ENCODE measurements at regions not wholly inside any gene's neighbourhood (a gene's known extent, or its start where the extent isn't known, plus 50 kb on each side); places are given as distances from the start of the nearest gene placed in this dataset.

DNA sequence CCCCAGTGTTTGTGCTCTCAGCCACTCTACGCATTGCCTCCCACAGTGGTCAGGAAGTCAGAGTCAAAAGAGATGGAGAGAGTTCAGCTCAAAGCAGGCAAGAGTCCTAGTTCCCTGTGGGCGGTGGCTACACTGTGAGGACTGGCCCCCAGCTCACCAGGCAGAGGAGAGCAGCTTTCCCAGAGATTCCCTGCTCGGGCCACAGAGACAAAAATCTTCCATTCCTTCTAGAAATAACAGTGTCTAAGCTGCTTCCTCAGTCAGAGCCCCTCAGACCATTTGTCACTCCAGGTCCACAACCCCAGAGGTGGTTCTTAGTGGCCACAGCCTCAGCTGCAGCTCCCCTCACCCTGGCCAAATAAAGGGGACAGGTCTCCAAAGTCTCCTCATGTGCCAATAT lies 263.0 kb upstream of the RPL38 start (continued):
- TF ChIP-seq FOXJ3 (CRISPR knock-in tag; IDR thresholded peaks at IDR 0.05; ENCODE audit: borderline replicate concordance) (no peak), ZNF792 (CRISPR knock-in tag; IDR thresholded peaks at IDR 0.05) (no peak), HMGXB4 (CRISPR knock-in tag; IDR thresholded peaks at IDR 0.05; ENCODE audit: borderline replicate concordance in 1 of 2, low read depth in 1 of 2) (no peak), ZNF253 (CRISPR knock-in tag; IDR thresholded peaks at IDR 0.05; ENCODE audit: borderline replicate concordance) (no peak), NKX3-1 (CRISPR knock-in tag; IDR thresholded peaks at IDR 0.05) (no peak), ZBTB1 (CRISPR knock-in tag; IDR thresholded peaks at IDR 0.05; ENCODE audit: borderline replicate concordance) (no peak), ZNF576 (CRISPR knock-in tag; IDR thresholded peaks at IDR 0.05) (no peak), ZFP62 (CRISPR knock-in tag; IDR thresholded peaks at IDR 0.05) (no peak), CAMTA2 (CRISPR knock-in tag; IDR thresholded peaks at IDR 0.05; ENCODE audit: borderline replicate concordance) (no peak)
- TF ChIP-seq, protein P1, sequence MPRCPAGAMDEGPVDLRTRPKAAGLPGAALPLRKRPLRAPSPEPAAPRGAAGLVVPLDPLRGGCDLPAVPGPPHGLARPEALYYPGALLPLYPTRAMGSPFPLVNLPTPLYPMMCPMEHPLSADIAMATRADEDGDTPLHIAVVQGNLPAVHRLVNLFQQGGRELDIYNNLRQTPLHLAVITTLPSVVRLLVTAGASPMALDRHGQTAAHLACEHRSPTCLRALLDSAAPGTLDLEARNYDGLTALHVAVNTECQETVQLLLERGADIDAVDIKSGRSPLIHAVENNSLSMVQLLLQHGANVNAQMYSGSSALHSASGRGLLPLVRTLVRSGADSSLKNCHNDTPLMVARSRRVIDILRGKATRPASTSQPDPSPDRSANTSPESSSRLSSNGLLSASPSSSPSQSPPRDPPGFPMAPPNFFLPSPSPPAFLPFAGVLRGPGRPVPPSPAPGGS (CRISPR knock-in tag; IDR thresholded peaks at IDR 0.05) = no peak

DNA sequence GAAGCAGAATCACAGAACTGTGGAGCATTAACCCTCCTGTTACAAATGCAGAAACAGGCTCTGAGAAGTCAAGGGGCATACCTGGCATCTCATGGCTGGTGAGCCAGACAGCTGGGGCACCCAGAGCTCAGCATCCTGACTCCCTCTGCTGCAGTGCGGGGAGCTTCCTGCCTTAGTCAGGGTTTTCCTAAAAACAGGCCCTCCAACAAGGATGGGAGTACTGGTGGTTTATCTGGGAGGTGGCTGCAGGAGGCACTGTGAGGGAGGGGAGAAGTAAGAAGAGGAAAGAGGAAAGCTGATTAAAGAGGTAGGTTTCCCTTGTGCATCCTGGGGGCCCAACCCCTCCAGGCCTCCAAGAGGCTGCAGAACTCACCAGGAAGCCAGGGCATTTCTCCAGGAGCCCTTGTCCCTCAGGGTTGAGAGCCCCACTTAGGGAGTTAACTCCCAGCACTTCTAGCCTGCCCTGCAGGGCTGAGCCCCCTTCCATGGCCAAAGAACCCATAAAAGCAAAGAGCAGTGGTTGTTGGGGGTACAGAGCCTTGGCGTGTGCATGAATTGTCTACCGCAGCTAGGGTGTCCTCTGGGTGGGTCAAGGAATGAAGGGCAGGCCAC lies 261.5 kb upstream of the RPL38 start:
- intact Hi-C loops (cut with micrococcal nuclease; ENCODE audit: unreplicated experiment) (no loop called here), in situ Hi-C loops (cut with HindIII; ENCODE audit: extremely low pct_ligation_motif_present, low pct_unique_long_range_greater_than_20kb) (no loop called here)
- H3K9me3 ChIP-seq (ENCODE audit: low read length) = no peaks in the 10 kb centered on the region
- H3K27ac ChIP-seq (ENCODE audit: extremely low read length, insufficient read depth, low read length) = no peak overlapping the region
- POLR2A ChIA-PET = no interaction called here
- BruUV-seq (replicated peaks) = no TSS peak
- ATAC-seq (no peak), DNase-seq (ENCODE audit: low spot score) (no peak), FAIRE-seq (no peak)
- no peaks in the 10 kb centered on the region for H3K79me2 ChIP-seq (ENCODE audit: insufficient read depth, low read length)
- H3K4me1 ChIP-seq (ENCODE audit: insufficient read depth, low read length) = peaks cover 3% of the 10 kb centered on the region
- H3K9ac ChIP-seq (ENCODE audit: insufficient read depth, low read depth, low read length) = no peak overlapping the region
- CTCF ChIA-PET (ENCODE audit: low intra/inter-chr PET ratio, low total read pairs) = no interaction called here
- 18% methylated on average over 3 of the region's 3 CpGs for WGBS (ENCODE audit: low lambda C conversion rate)
- no peak overlapping the region for H3K4me2 ChIP-seq (ENCODE audit: low read depth, low read length)
- no peak overlapping the region for H3K4me3 ChIP-seq (replicated peaks in 1 of 3; ENCODE audit: insufficient read depth in 1 of 3, low read depth in 2 of 3, low read length in 3 of 3)
- H2AFZ ChIP-seq (ENCODE audit: low read length) = no peak overlapping the region
- no peaks in the 10 kb centered on the region for H3K36me3 ChIP-seq (replicated peaks in 1 of 2; ENCODE audit: control insufficient read depth in 1 of 2, insufficient read depth in 2 of 2, low read length in 2 of 2)
- no peaks in the 10 kb centered on the region for H4K20me1 ChIP-seq (ENCODE audit: insufficient read depth, low read length)
- peaks cover 4 to 30% of the 10 kb centered on the region in 2 experiments; a peak in 2 of 5 replicates for H3K27me3 ChIP-seq (ENCODE audit: control insufficient read depth in 1 of 2, insufficient read depth in 2 of 2, low read length in 2 of 2)
- TF ChIP-seq ZNF326 (CRISPR knock-in tag; IDR thresholded peaks at IDR 0.05; ENCODE audit: borderline replicate concordance) = no peak
- TF ChIP-seq KDM5A (IDR thresholded peaks at IDR 0.05; ENCODE audit: borderline replicate concordance, low read length) = no peak
- no peak for TF ChIP-seq ZNF34 (CRISPR knock-in tag; IDR thresholded peaks at IDR 0.05; ENCODE audit: borderline replicate concordance)
- TF ChIP-seq ZNF556 (CRISPR knock-in tag; IDR thresholded peaks at IDR 0.05; ENCODE audit: borderline replicate concordance) = no peak
- no peak for TF ChIP-seq NRL (CRISPR knock-in tag; IDR thresholded peaks at IDR 0.05; ENCODE audit: borderline replicate concordance)
- no peak for TF ChIP-seq SOX13 (IDR thresholded peaks at IDR 0.05)
- no peak for TF ChIP-seq SOX13 (CRISPR knock-in tag; conservative IDR thresholded peaks at IDR 0.05 in 1 of 2, IDR thresholded peaks at IDR 0.05 in 1 of 2)
- no peak for TF ChIP-seq HOXA9 (CRISPR knock-in tag; IDR thresholded peaks at IDR 0.05; ENCODE audit: borderline replicate concordance)

Data from HepG2 (cell line).